Limb (tissue), 2 donors: ENCODE measurements at regions not wholly inside any gene's neighbourhood (a gene's known extent, or its start where the extent isn't known, plus 50 kb on each side); places are given as distances from the start of the nearest gene placed in this dataset.

Experiments
- DNase-seq, 2 donors: peaks; one replicate each; pipeline ENCODE4 v3.0.0-alpha.2; 2016; ENCODE audit errors: extremely low spot score in 2 of 2

- DNase-seq: no peak
Measured at GRCh38 chr12:114996382-114996781, 312.4 kb upstream of the TBX3 start.

GRCh38 chr12:114995891-114996290, 311.9 kb upstream of the TBX3 start:
- DNase-seq: no peak

- peak in 1 of 2 donors; percentile 54 for DNase-seq
Measured at GRCh38 chr12:114993165-114993564, 309.2 kb upstream of the TBX3 start.

- DNase-seq: no peak
Measured at GRCh38 chr12:114992443-114992842, 308.5 kb upstream of the TBX3 start.

GRCh38 chr12:114990381-114990780, 306.4 kb upstream of the TBX3 start:
- no peak for DNase-seq

GRCh38 chr12:114986849-114987248, 302.9 kb upstream of the TBX3 start:
- no peak for DNase-seq

GRCh38 chr12:114986178-114986714, 302.3 kb upstream of the TBX3 start:
- no peak for DNase-seq

GRCh38 chr12:114984634-114985061, 300.7 kb upstream of the TBX3 start:
- DNase-seq: no peak

GRCh38 chr12:114982760-114983159, 298.8 kb upstream of the TBX3 start:
- DNase-seq: no peak

GRCh38 chr12:114981036-114981435, 297.1 kb upstream of the TBX3 start:
- DNase-seq: no peak

- no peak for DNase-seq
Measured at GRCh38 chr12:114976959-114977358, 293.0 kb upstream of the TBX3 start.

GRCh38 chr12:114976372-114976771, 292.4 kb upstream of the TBX3 start:
- no peak for DNase-seq

- no peak for DNase-seq
Measured at GRCh38 chr12:114975640-114976310, 291.8 kb upstream of the TBX3 start.

- DNase-seq: no peak
Measured at GRCh38 chr12:114974826-114975639, 291.1 kb upstream of the TBX3 start.

- DNase-seq: no peak
Measured at GRCh38 chr12:114974333-114974732, 290.4 kb upstream of the TBX3 start.

GRCh38 chr12:114968727-114969126, 284.8 kb upstream of the TBX3 start:
- DNase-seq: no peak

GRCh38 chr12:114967151-114967550, 283.2 kb upstream of the TBX3 start:
- DNase-seq: no peak

- DNase-seq: no peak
Measured at GRCh38 chr12:114964841-114965240, 280.9 kb upstream of the TBX3 start.

- no peak for DNase-seq
Measured at GRCh38 chr12:114963846-114964245, 279.9 kb upstream of the TBX3 start.

- DNase-seq: no peak
Measured at GRCh38 chr12:114961491-114961890, 277.5 kb upstream of the TBX3 start.

GRCh38 chr12:114958538-114958937, 274.6 kb upstream of the TBX3 start:
- DNase-seq: no peak

- DNase-seq: no peak
Measured at GRCh38 chr12:114957225-114957624, 273.2 kb upstream of the TBX3 start.
